ENCODE measurements at regions not wholly inside any gene's neighbourhood (a gene's known extent, or its start where the extent isn't known, plus 50 kb on each side); places are given as distances from the start of the nearest gene placed in this dataset.

GRCh38 chr1:56179543-56179942 is 399.8 kb downstream of the PLPP3 start:
- Histone ChIP-seq H3F3A (ENCODE audit: insufficient read depth, low read depth) (no peaks in the 10 kb centered on the region), H3K36me3 (ENCODE audit: low read depth) (no peaks in the 10 kb centered on the region), H2AFZ (no peak overlapping the region), H3K79me2 (ENCODE audit: low read depth) (no peaks in the 10 kb centered on the region), H4K20me1 (ENCODE audit: insufficient read depth) (no peaks in the 10 kb centered on the region), H3K9me3 (ENCODE audit: insufficient read depth, low read depth) (no peaks in the 10 kb centered on the region), H3K4me1 (replicated peaks; ENCODE audit: insufficient read depth) (no peaks in the 10 kb centered on the region), H3K27ac (no peak overlapping the region), H3K27me3 (ENCODE audit: insufficient read depth, low read depth) (no peaks in the 10 kb centered on the region), H3K4me3 (no peak overlapping the region), H3K9me2 (ENCODE audit: insufficient read depth) (no peaks in the 10 kb centered on the region), H3K4me2 (no peak overlapping the region)
- TF ChIP-seq EZH2 (IDR thresholded peaks at IDR 0.05; ENCODE audit: low read depth) (no peak), CTCF (conservative IDR thresholded peaks at IDR 0.05) (no peak)
- CTCF ChIA-PET = no interaction called here
- BruUV-seq (replicated peaks) = no TSS peak
- DNase-seq = no peak
- POLR2A ChIA-PET (ENCODE audit: unreplicated experiment) = no interaction called here
- intact Hi-C loops (cut with micrococcal nuclease; ENCODE audit: unreplicated experiment) = no loop called here

DNA sequence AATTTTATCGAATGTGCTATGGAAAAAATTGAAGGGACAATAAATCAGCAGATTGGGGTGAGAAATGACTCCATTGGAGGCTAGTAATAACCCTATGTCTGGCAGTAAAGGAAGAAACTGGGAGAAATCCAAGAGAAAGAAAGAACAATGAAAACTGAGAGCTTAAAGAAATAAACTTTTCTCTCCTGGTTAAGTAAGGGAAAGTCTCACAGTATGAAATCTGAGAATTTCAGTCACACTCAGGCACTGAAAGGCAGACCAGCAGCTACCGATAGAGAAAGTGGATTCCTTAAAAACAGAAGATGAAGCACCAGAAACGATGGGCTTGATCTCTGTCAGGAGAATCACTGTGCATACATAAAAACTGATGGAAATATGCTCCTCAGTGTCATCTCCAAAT is 404.2 kb downstream of the PLPP3 start:
- Histone ChIP-seq H3K27me3 (ENCODE audit: insufficient read depth, low read depth) (no peaks in the 10 kb centered on the region), H3K9me3 (ENCODE audit: insufficient read depth, low read depth) (no peaks in the 10 kb centered on the region), H3K4me1 (replicated peaks; ENCODE audit: insufficient read depth) (no peaks in the 10 kb centered on the region), H2AFZ (no peak overlapping the region), H3K79me2 (ENCODE audit: low read depth) (no peaks in the 10 kb centered on the region), H3K9me2 (ENCODE audit: insufficient read depth) (no peaks in the 10 kb centered on the region; the same call in 1 of the 2 replicates), H4K20me1 (ENCODE audit: insufficient read depth) (no peaks in the 10 kb centered on the region), H3K4me2 (no peak overlapping the region), H3K36me3 (ENCODE audit: low read depth) (no peaks in the 10 kb centered on the region), H3K4me3 (no peak overlapping the region), H3K27ac (no peak overlapping the region), H3F3A (ENCODE audit: insufficient read depth, low read depth) (no peaks in the 10 kb centered on the region)
- BruUV-seq (replicated peaks) = no TSS peak
- intact Hi-C loops (cut with micrococcal nuclease; ENCODE audit: unreplicated experiment) = no loop called here
- ChIA-PET CTCF (interaction anchor here (0.6 kb wide), 1 partner anchor 841 kb away, joined by 3 read pairs; no protein-coding TSS in a partner anchor), POLR2A (ENCODE audit: unreplicated experiment) (no interaction called here)
- no peak for DNase-seq
- TF ChIP-seq CTCF (conservative IDR thresholded peaks at IDR 0.05) (no peak), EZH2 (IDR thresholded peaks at IDR 0.05; ENCODE audit: low read depth) (no peak)

GRCh38 chr1:56174176-56174885 is 405.0 kb downstream of the PLPP3 start:
- Histone ChIP-seq H3K9me3 (ENCODE audit: insufficient read depth, low read depth) (no peaks in the 10 kb centered on the region), H3K4me3 (no peak overlapping the region), H2AFZ (no peak overlapping the region), H3K9me2 (ENCODE audit: insufficient read depth) (no peaks in the 10 kb centered on the region; the same call in 1 of the 2 replicates), H4K20me1 (ENCODE audit: insufficient read depth) (no peaks in the 10 kb centered on the region), H3K36me3 (ENCODE audit: low read depth) (no peaks in the 10 kb centered on the region), H3K27ac (no peak overlapping the region), H3K4me2 (no peak overlapping the region), H3K4me1 (replicated peaks; ENCODE audit: insufficient read depth) (no peaks in the 10 kb centered on the region), H3K27me3 (ENCODE audit: insufficient read depth, low read depth) (no peaks in the 10 kb centered on the region), H3F3A (ENCODE audit: insufficient read depth, low read depth) (no peaks in the 10 kb centered on the region), H3K79me2 (ENCODE audit: low read depth) (no peaks in the 10 kb centered on the region)
- no peak for DNase-seq
- intact Hi-C loops (cut with micrococcal nuclease; ENCODE audit: unreplicated experiment) = no loop called here
- CTCF ChIA-PET = interaction anchor here (0.6 kb wide), 1 partner anchor 840 kb away, joined by 3 read pairs; no protein-coding TSS in a partner anchor
- TF ChIP-seq CTCF (conservative IDR thresholded peaks at IDR 0.05) (no peak), EZH2 (IDR thresholded peaks at IDR 0.05; ENCODE audit: low read depth) (no peak)
- POLR2A ChIA-PET (ENCODE audit: unreplicated experiment) = no interaction called here
- BruUV-seq (replicated peaks) = no TSS peak
